Parathyroid adenoma (tissue), 2 donors: ENCODE measurements at regions not wholly inside any gene's neighbourhood (a gene's known extent, or its start where the extent isn't known, plus 50 kb on each side); places are given as distances from the start of the nearest gene placed in this dataset.

Source experiments
- H2AFZ ChIP-seq: fragments of 300-600 bp; sonication (generic); one replicate; pipeline ENCODE4 v1.7.0; 2017; ENCODE audit warnings: antibody characterized with exemption, mild to moderate bottlenecking
- H3K27ac ChIP-seq: fragments of 300-600 bp; sonication (generic); one replicate; pipeline ENCODE4 v1.7.0; 2017
- H3K27me3 ChIP-seq: fragments of 300-600 bp; sonication (generic); one replicate; pipeline ENCODE4 v1.7.0; 2017; ENCODE audit warnings: low read length; ENCODE audit not compliant: control insufficient read depth, insufficient read depth
- H3K36me3 ChIP-seq: fragments of 300-600 bp; sonication (generic); one replicate; pipeline ENCODE4 v1.7.0; 2017; ENCODE audit warnings: low read length; ENCODE audit not compliant: control insufficient read depth, insufficient read depth
- H3K4me1 ChIP-seq: fragments of 300-600 bp; sonication (generic); one replicate; pipeline ENCODE4 v1.7.0; 2017; ENCODE audit warnings: control low read depth
- H3K4me2 ChIP-seq: fragments of 300-600 bp; sonication (generic); one replicate; pipeline ENCODE4 v1.7.0; 2017; ENCODE audit warnings: low read length
- H3K4me3 ChIP-seq: fragments of 300-600 bp; sonication (generic); one replicate; pipeline ENCODE4 v1.7.0; 2017; ENCODE audit warnings: low read depth, low read length
- H3K79me2 ChIP-seq: fragments of 300-600 bp; sonication (generic); one replicate; pipeline ENCODE4 v1.7.0; 2017; ENCODE audit warnings: control low read depth
- H3K9ac ChIP-seq: fragments of 300-600 bp; sonication (generic); one replicate; pipeline ENCODE4 v1.7.0; 2017; ENCODE audit warnings: mild to moderate bottlenecking
- H3K9me3 ChIP-seq: fragments of 300-600 bp; sonication (generic); one replicate; pipeline ENCODE4 v1.7.0; 2017; ENCODE audit warnings: low read length; ENCODE audit not compliant: control insufficient read depth
- CTCF ChIP-seq: fragments of 300-600 bp; sonication (generic); IDR thresholded peaks from one replicate; pipeline ENCODE4 v1.7.0; 2017; ENCODE audit warnings: antibody characterized with exemption, mild to moderate bottlenecking
- donor health status: primary hyperparathyroidism.

GRCh38 chr4:179536694-179537093 lies 2094.5 kb upstream of the AGA start:
- Histone ChIP-seq H3K27ac (no peak overlapping the region), H3K4me2 (no peak overlapping the region), H3K9me3 (no peaks in the 10 kb centered on the region), H3K36me3 (no peaks in the 10 kb centered on the region), H3K9ac (no peak overlapping the region), H3K79me2 (no peaks in the 10 kb centered on the region), H3K27me3 (no peaks in the 10 kb centered on the region), H2AFZ (no peak overlapping the region), H3K4me3 (no peak overlapping the region), H3K4me1 (no peaks in the 10 kb centered on the region)
- TF ChIP-seq CTCF, result no peak

GRCh38 chr4:179539641-179540040 lies 2097.4 kb upstream of the AGA start:
- H3K4me1 ChIP-seq, result no peaks in the 10 kb centered on the region
- no peaks in the 10 kb centered on the region for H3K79me2 ChIP-seq
- H3K9ac ChIP-seq, result no peak overlapping the region
- H3K27ac ChIP-seq, result no peak overlapping the region
- no peaks in the 10 kb centered on the region for H3K27me3 ChIP-seq
- H3K4me2 ChIP-seq, result no peak overlapping the region
- no peaks in the 10 kb centered on the region for H3K9me3 ChIP-seq
- no peaks in the 10 kb centered on the region for H3K36me3 ChIP-seq
- no peak overlapping the region for H2AFZ ChIP-seq
- no peak overlapping the region for H3K4me3 ChIP-seq
- no peak for TF ChIP-seq CTCF

- H3K79me2 ChIP-seq, result no peaks in the 10 kb centered on the region
- no peak overlapping the region for H3K27ac ChIP-seq
- no peaks in the 10 kb centered on the region for H3K9me3 ChIP-seq
- H3K4me3 ChIP-seq, result no peak overlapping the region
- no peaks in the 10 kb centered on the region for H3K4me1 ChIP-seq
- no peaks in the 10 kb centered on the region for H3K36me3 ChIP-seq
- H3K27me3 ChIP-seq, result no peaks in the 10 kb centered on the region
- no peak overlapping the region for H3K9ac ChIP-seq
- no peak overlapping the region for H2AFZ ChIP-seq
- no peak for TF ChIP-seq CTCF
- H3K4me2 ChIP-seq, result no peak overlapping the region
These were observed 2101.5 kb upstream of the AGA start for GRCh38 chr4:179543771-179544170.

DNA sequence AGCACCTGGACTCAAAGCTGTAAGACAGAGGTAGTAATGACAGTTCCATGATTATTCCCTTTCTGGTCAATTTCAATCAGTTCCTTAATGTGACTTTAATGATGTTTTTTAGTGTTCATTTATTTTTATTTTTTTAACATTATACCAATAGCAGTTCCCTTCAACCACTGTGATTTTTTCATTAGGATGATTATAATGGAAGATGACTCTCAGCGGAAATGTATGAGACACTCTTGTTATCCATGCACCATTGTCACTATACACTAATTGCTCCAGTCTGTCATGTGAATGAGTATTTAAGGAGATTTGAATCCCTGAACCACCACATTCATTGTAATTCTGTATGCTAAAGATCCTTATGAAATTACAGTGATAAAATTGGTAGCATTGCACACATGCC lies 2102.3 kb upstream of the AGA start:
- Histone ChIP-seq H3K4me3 (no peak overlapping the region), H3K9ac (no peak overlapping the region), H3K27me3 (no peaks in the 10 kb centered on the region), H3K36me3 (no peaks in the 10 kb centered on the region), H3K27ac (no peak overlapping the region), H3K4me1 (no peaks in the 10 kb centered on the region), H2AFZ (no peak overlapping the region), H3K79me2 (no peaks in the 10 kb centered on the region), H3K9me3 (no peaks in the 10 kb centered on the region), H3K4me2 (no peak overlapping the region)
- no peak for TF ChIP-seq CTCF

DNA sequence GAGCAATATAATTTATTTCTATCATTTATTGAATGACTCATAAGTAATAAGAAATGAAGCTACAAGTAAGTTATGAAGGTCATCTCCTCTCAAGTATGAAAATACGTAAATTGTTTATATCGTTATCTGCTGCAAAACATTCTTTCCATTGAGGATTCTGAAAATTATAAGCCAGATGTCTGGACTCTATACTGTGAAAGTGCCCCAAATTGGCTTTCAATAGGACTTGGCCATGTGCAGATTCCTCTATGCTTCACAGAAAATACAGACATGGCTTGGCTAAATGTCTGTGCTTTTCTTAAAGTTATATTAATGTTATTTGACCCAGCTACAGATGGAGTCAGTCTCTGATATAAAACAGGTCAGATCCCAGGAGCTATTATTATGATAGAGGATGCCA lies 2109.9 kb upstream of the AGA start:
- no peak overlapping the region for H3K4me3 ChIP-seq
- H3K36me3 ChIP-seq, result no peaks in the 10 kb centered on the region
- H3K4me2 ChIP-seq, result no peak overlapping the region
- H3K27me3 ChIP-seq, result no peaks in the 10 kb centered on the region
- TF ChIP-seq CTCF, result no peak
- H3K27ac ChIP-seq, result no peak overlapping the region
- H3K9ac ChIP-seq, result no peak overlapping the region
- H3K79me2 ChIP-seq, result no peaks in the 10 kb centered on the region
- H3K4me1 ChIP-seq, result no peaks in the 10 kb centered on the region
- H3K9me3 ChIP-seq, result no peaks in the 10 kb centered on the region
- no peak overlapping the region for H2AFZ ChIP-seq
